ENCODE measurements at regions not wholly inside any gene's neighbourhood (a gene's known extent, or its start where the extent isn't known, plus 50 kb on each side); places are given as distances from the start of the nearest gene placed in this dataset.

- H3K27ac ChIP-seq, result no peak overlapping the region
- H3K27me3 ChIP-seq, result no peaks in the 10 kb centered on the region
- DNase-seq (ENCODE audit: low spot score in 2 of 2), result no peak
- no peaks in the 10 kb centered on the region for H3K36me3 ChIP-seq
- no peak overlapping the region for H3K4me3 ChIP-seq
- H3K9me3 ChIP-seq, result no peaks in the 10 kb centered on the region
- intact Hi-C loops (cut with DNase I), result no loop called here
- TF ChIP-seq CTCF (IDR thresholded peaks at IDR 0.05), result no peak
- H3K4me1 ChIP-seq, result no peaks in the 10 kb centered on the region
These were observed 1085.8 kb upstream of the AUTS2 start for GRCh38 chr7:68512466-68512865.

GRCh38 chr7:68518060-68518459, 1080.2 kb upstream of the AUTS2 start:
- intact Hi-C loops (cut with DNase I), result no loop called here
- Histone ChIP-seq H3K27me3 (no peaks in the 10 kb centered on the region), H3K27ac (no peak overlapping the region), H3K9me3 (no peaks in the 10 kb centered on the region), H3K4me3 (no peak overlapping the region), H3K36me3 (no peaks in the 10 kb centered on the region), H3K4me1 (no peaks in the 10 kb centered on the region)
- no peak for DNase-seq (ENCODE audit: low spot score in 2 of 2)
- no peak for TF ChIP-seq CTCF (IDR thresholded peaks at IDR 0.05)

DNA sequence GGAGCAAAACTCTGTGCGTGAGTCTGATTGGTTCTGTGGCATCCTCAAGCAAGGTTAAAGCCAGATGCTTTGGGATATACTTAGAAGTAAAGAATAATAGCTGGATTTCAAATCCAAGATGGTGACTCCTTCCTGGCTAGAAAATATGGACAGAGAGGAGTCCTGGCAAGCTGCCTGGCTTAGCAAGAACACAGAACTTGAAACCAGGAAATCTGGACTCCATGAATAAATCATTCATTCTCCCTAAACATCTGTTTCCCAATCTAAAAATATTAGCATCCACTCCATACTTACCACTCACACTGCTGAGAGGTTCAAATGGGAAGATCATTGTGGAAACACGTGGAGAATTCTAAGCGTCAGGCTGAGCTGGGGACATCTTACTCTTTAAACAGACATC, 1074.1 kb upstream of the AUTS2 start:
- no peak for TF ChIP-seq CTCF (IDR thresholded peaks at IDR 0.05)

GRCh38 chr7:68529221-68529620, 1069.1 kb upstream of the AUTS2 start:
- no peaks in the 10 kb centered on the region for H3K9me3 ChIP-seq
- TF ChIP-seq CTCF (IDR thresholded peaks at IDR 0.05), result no peak
- H3K36me3 ChIP-seq, result no peaks in the 10 kb centered on the region
- H3K27ac ChIP-seq, result no peak overlapping the region
- no peaks in the 10 kb centered on the region for H3K4me1 ChIP-seq
- no peaks in the 10 kb centered on the region for H3K27me3 ChIP-seq
- no peak overlapping the region for H3K4me3 ChIP-seq
- intact Hi-C loops (cut with DNase I), result no loop called here
- no peak for DNase-seq (ENCODE audit: low spot score in 2 of 2)

More for the DNA sequence above, 1074.1 kb upstream of the AUTS2 start:
- no peak for DNase-seq (ENCODE audit: low spot score in 2 of 2)
- Histone ChIP-seq H3K4me1 (no peaks in the 10 kb centered on the region), H3K4me3 (no peak overlapping the region), H3K27ac (no peak overlapping the region), H3K27me3 (no peaks in the 10 kb centered on the region), H3K9me3 (no peaks in the 10 kb centered on the region), H3K36me3 (no peaks in the 10 kb centered on the region)
- intact Hi-C loops (cut with DNase I), result no loop called here

DNA sequence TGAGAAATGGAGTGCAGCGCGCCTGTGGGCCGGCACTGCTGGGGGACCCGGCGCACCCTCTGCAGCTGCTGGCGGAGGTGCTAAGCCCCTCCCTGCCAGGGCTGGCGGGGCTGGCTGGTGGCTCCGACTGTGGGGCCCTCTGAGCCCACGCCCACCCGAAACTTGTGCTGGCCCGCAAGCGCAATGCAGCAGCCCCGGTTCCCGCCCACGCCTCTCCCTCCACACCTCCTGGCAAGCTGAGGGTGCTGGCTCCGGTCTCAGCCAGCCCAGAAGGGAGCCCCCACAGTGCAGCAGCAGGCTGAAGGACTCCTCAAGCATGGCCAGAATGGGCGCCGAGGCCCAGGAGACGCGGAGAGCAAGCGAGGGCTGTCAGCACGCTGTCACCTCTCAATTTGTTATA, 1063.0 kb upstream of the AUTS2 start:
- H3K27ac ChIP-seq, result no peak overlapping the region
- no peaks in the 10 kb centered on the region for H3K27me3 ChIP-seq
- H3K4me1 ChIP-seq, result no peaks in the 10 kb centered on the region
- no peak overlapping the region for H3K4me3 ChIP-seq
- H3K9me3 ChIP-seq, result no peaks in the 10 kb centered on the region
- no peak for DNase-seq (ENCODE audit: low spot score in 2 of 2)
- TF ChIP-seq CTCF (IDR thresholded peaks at IDR 0.05), result no peak
- intact Hi-C loops (cut with DNase I), result no loop called here
- no peaks in the 10 kb centered on the region for H3K36me3 ChIP-seq

DNA sequence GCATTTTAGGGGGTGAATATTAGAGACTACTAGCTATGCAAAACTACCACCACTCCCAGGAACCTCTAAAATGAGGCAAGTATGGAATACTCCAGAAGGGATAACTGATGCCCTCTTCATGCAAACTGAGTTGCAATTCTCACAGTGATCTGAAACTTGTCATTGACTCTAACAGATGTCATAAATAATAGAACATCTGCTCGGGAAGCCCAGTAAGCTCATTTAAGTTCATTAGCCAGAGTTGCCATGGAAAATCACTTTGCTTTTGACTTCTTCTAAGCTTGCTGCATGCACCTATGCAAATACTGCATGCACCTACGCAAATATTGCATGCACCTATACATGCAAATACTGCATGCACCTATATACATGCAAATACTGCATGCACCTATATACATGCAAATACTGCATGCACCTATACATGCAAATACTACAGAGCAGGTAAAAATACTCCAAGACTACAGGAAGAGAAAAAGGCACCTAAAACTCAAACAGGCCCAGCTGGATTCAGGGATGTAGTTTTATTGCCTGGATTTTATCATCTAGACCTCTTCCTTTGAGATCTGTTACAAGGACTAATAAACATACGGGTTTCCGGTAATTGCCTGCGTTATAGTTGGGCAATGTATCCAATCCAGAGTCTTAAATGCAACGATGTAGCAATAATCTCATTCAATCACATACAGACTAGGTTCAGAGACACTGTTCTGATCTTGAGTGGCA, 1061.1 kb upstream of the AUTS2 start:
- no peaks in the 10 kb centered on the region for H3K36me3 ChIP-seq
- intact Hi-C loops (cut with DNase I), result no loop called here
- H3K27ac ChIP-seq, result no peak overlapping the region
- H3K9me3 ChIP-seq, result no peaks in the 10 kb centered on the region
- DNase-seq (ENCODE audit: low spot score in 2 of 2), result no peak
- H3K27me3 ChIP-seq, result no peaks in the 10 kb centered on the region
- H3K4me1 ChIP-seq, result no peaks in the 10 kb centered on the region
- H3K4me3 ChIP-seq, result no peak overlapping the region
- TF ChIP-seq CTCF (IDR thresholded peaks at IDR 0.05), result no peak
